ENCODE measurements at regions not wholly inside any gene's neighbourhood (a gene's known extent, or its start where the extent isn't known, plus 50 kb on each side); places are given as distances from the start of the nearest gene placed in this dataset.

GRCh38 chr4:83858131-83858530 is 322.2 kb downstream of the GPAT3 start:
- H3K36me3 Mint-ChIP-seq (ENCODE audit: insufficient read depth, unreplicated experiment): no peaks in the 10 kb centered on the region
- DNase-seq: no peak
- no peak overlapping the region for H3K27ac Mint-ChIP-seq (ENCODE audit: unreplicated experiment)
- H3K9me3 Mint-ChIP-seq (ENCODE audit: low read depth, unreplicated experiment): no peaks in the 10 kb centered on the region
- peaks cover 21% of the 10 kb centered on the region for H3K4me1 Mint-ChIP-seq (ENCODE audit: low read depth, unreplicated experiment)
- H3K4me3 Mint-ChIP-seq (ENCODE audit: low read depth, unreplicated experiment): no peak overlapping the region
- intact Hi-C loops (cut with micrococcal nuclease; ENCODE audit: unreplicated experiment): no loop called here
- TF ChIP-seq, protein P1, sequence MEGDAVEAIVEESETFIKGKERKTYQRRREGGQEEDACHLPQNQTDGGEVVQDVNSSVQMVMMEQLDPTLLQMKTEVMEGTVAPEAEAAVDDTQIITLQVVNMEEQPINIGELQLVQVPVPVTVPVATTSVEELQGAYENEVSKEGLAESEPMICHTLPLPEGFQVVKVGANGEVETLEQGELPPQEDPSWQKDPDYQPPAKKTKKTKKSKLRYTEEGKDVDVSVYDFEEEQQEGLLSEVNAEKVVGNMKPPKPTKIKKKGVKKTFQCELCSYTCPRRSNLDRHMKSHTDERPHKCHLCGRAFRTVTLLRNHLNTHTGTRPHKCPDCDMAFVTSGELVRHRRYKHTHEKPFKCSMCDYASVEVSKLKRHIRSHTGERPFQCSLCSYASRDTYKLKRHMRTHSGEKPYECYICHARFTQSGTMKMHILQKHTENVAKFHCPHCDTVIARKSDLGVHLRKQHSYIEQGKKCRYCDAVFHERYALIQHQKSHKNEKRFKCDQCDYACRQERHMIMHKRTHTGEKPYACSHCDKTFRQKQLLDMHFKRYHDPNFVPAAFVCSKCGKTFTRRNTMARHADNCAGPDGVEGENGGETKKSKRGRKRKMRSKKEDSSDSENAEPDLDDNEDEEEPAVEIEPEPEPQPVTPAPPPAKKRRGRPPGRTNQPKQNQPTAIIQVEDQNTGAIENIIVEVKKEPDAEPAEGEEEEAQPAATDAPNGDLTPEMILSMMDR (IDR thresholded peaks at IDR 0.05; ENCODE audit: unreplicated experiment): no peak
- CTCF ChIA-PET: interaction anchor here (0.9 kb wide), 1 partner anchor 78 kb away, joined by 3 read pairs; no protein-coding TSS in a partner anchor
- BruUV-seq (replicated peaks): no TSS peak
- no peaks in the 10 kb centered on the region for H3K27me3 Mint-ChIP-seq (ENCODE audit: unreplicated experiment)

GRCh38 chr4:83855044-83855443 is 319.1 kb downstream of the GPAT3 start:
- Mint-ChIP-seq H3K27ac (ENCODE audit: unreplicated experiment) (peak overlapping the region; percentile 81), H3K27me3 (ENCODE audit: unreplicated experiment) (no peaks in the 10 kb centered on the region), H3K9me3 (ENCODE audit: low read depth, unreplicated experiment) (no peaks in the 10 kb centered on the region), H3K4me1 (ENCODE audit: low read depth, unreplicated experiment) (peaks cover 45% of the 10 kb centered on the region), H3K4me3 (ENCODE audit: low read depth, unreplicated experiment) (no peak overlapping the region), H3K36me3 (ENCODE audit: insufficient read depth, unreplicated experiment) (peaks cover 5% of the 10 kb centered on the region)
- CTCF ChIA-PET: no interaction called here
- BruUV-seq (replicated peaks): no TSS peak
- peak; percentile 23 for DNase-seq
- intact Hi-C loops (cut with micrococcal nuclease; ENCODE audit: unreplicated experiment): no loop called here
- TF ChIP-seq, protein P1 (IDR thresholded peaks at IDR 0.05; ENCODE audit: unreplicated experiment): no peak

GRCh38 chr4:83852085-83852451 is 316.2 kb downstream of the GPAT3 start:
- H3K36me3 Mint-ChIP-seq (ENCODE audit: insufficient read depth, unreplicated experiment): peaks cover 5% of the 10 kb centered on the region
- H3K27me3 Mint-ChIP-seq (ENCODE audit: unreplicated experiment): no peaks in the 10 kb centered on the region
- H3K4me3 Mint-ChIP-seq (ENCODE audit: low read depth, unreplicated experiment): no peak overlapping the region
- TF ChIP-seq, protein P1 (IDR thresholded peaks at IDR 0.05; ENCODE audit: unreplicated experiment): no peak
- CTCF ChIA-PET: interaction anchor here (0.6 kb wide), 1 partner anchor 33 kb away, joined by 4 read pairs; no protein-coding TSS in a partner anchor
- peak overlapping the region; percentile 47 for H3K27ac Mint-ChIP-seq (ENCODE audit: unreplicated experiment)
- DNase-seq: no peak
- H3K9me3 Mint-ChIP-seq (ENCODE audit: low read depth, unreplicated experiment): no peaks in the 10 kb centered on the region
- intact Hi-C loops (cut with micrococcal nuclease; ENCODE audit: unreplicated experiment): no loop called here
- H3K4me1 Mint-ChIP-seq (ENCODE audit: low read depth, unreplicated experiment): peaks cover 50% of the 10 kb centered on the region
- BruUV-seq (replicated peaks): no TSS peak

DNA sequence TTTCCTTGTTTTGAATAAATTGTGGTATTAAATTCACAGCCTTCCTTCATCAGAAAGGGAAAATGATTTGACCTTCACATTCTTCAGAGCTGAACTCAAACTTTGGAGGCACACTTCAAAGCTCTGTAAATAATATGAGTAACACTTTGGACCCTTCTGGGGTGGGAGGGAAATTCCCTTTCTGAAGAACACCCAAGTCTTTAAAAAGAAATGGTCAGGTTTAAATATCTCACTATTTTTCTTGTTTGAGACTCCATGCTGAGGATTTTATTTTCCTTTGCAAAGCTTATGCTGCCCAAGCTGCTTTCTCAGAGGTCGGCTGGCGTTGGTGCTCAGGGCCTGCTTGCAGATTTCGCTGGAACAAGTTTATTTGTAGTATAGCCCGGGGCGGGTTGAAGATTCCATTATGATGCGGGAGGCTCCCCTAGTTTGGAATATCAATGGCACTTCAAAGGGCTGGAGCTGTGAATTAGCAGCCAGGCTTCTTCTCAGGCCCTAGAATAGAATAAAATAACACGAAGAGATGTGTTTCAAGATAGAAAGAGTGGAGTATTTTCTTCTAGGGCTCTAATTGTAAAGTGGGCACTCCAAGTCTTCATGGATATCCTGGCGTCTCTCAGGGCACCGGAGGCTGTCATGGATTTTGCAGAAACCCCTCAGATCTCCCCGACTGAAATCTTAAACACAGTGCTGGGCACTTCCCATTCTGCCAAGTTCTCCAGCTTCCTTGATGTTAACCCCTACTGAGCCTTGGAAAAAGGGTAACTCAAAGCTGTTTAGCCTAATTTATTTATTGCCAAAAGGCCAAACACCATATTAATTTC is 315.6 kb downstream of the GPAT3 start:
- peaks cover 5% of the 10 kb centered on the region for H3K36me3 Mint-ChIP-seq (ENCODE audit: insufficient read depth, unreplicated experiment)
- peak overlapping the region; percentile 47 for H3K27ac Mint-ChIP-seq (ENCODE audit: unreplicated experiment)
- no peaks in the 10 kb centered on the region for H3K9me3 Mint-ChIP-seq (ENCODE audit: low read depth, unreplicated experiment)
- BruUV-seq (replicated peaks): no TSS peak
- H3K4me1 Mint-ChIP-seq (ENCODE audit: low read depth, unreplicated experiment): peaks cover 50% of the 10 kb centered on the region
- TF ChIP-seq, protein P1 (IDR thresholded peaks at IDR 0.05; ENCODE audit: unreplicated experiment): no peak
- CTCF ChIA-PET: interaction anchor here (0.6 kb wide), 1 partner anchor 34 kb away, joined by 4 read pairs; no protein-coding TSS in a partner anchor
- H3K27me3 Mint-ChIP-seq (ENCODE audit: unreplicated experiment): no peaks in the 10 kb centered on the region
- no peak overlapping the region for H3K4me3 Mint-ChIP-seq (ENCODE audit: low read depth, unreplicated experiment)
- intact Hi-C loops (cut with micrococcal nuclease; ENCODE audit: unreplicated experiment): no loop called here
- DNase-seq: peak; percentile 24
